Esophagus muscularis mucosa (tissue), 3 donors: ENCODE measurements at regions not wholly inside any gene's neighbourhood (a gene's known extent, or its start where the extent isn't known, plus 50 kb on each side); places are given as distances from the start of the nearest gene placed in this dataset.

Experiments
- POLR2A ChIP-seq: fragments of 450-650 bp; IDR thresholded peaks from one replicate; pipeline ENCODE4 v1.6.1; 2017; ENCODE audit warnings: antibody characterized with exemption, moderate library complexity, mild to moderate bottlenecking, low read depth
- POLR2AphosphoS5 ChIP-seq, 2 donors: sonication (generic); formaldehyde crosslinking; IDR thresholded peaks; one replicate each; pipeline ENCODE4 v1.6.1; 2017; ENCODE audit warnings: antibody characterized with exemption in 2 of 2
- TF ChIP-seq, protein P1 (sequence below), 3 experiments: fragments of 200-600 bp in 2 of 3; fragments of 450-650 bp in 1 of 3; sonication (generic) in 2 of 3; IDR thresholded peaks; one replicate each; pipeline ENCODE4 v1.5.1; 2017 to 2019; ENCODE audit warnings: antibody characterized with exemption in 3 of 3, mild to moderate bottlenecking in 2 of 3, moderate library complexity in 1 of 3

DNA sequence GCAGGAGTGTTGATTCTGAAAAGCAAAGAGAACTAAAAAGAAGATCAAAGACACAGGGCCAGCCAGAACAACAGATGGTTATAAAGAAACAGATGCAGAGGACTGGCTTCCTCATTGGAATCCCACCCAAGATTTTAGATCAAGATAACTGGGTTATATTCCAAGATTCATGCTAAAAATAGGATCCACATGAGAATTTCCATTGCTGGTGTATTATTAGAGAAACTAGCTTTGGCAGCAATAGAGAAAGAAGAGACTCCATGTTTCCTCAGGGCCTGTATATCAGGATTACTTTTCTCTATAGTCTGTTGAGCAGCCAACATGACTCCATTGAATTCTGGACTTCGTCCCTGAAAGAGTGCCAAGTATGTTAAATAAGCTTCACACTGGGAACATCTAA is 367.3 kb downstream of the TUSC1 start:
- TF ChIP-seq POLR2A (no peak), POLR2AphosphoS5 (IDR thresholded peaks at IDR 0.05) (no peak)
- TF ChIP-seq, protein P1, sequence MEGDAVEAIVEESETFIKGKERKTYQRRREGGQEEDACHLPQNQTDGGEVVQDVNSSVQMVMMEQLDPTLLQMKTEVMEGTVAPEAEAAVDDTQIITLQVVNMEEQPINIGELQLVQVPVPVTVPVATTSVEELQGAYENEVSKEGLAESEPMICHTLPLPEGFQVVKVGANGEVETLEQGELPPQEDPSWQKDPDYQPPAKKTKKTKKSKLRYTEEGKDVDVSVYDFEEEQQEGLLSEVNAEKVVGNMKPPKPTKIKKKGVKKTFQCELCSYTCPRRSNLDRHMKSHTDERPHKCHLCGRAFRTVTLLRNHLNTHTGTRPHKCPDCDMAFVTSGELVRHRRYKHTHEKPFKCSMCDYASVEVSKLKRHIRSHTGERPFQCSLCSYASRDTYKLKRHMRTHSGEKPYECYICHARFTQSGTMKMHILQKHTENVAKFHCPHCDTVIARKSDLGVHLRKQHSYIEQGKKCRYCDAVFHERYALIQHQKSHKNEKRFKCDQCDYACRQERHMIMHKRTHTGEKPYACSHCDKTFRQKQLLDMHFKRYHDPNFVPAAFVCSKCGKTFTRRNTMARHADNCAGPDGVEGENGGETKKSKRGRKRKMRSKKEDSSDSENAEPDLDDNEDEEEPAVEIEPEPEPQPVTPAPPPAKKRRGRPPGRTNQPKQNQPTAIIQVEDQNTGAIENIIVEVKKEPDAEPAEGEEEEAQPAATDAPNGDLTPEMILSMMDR (IDR thresholded peaks at IDR 0.05), result no peak
